Left lung (tissue), 4 donors: ENCODE measurements at regions not wholly inside any gene's neighbourhood (a gene's known extent, or its start where the extent isn't known, plus 50 kb on each side); places are given as distances from the start of the nearest gene placed in this dataset.

Source experiments
- ATAC-seq: fragments of 200-7000 bp; cut with Tn5 transposase; one replicate; pipeline ENCODE4 v1.9.1; 2020; ENCODE audit warnings: moderate library complexity
- DNase-seq, 4 donors: peaks; one replicate each; pipeline ENCODE4 v3.0.0-alpha.2; 2013 to 2020
- H3K27ac ChIP-seq, 2 donors: fragments of 200-600 bp; sonication (generic) in 1 of 2; one replicate each; pipeline versions ENCODE4 v1.5.0 to v1.8.0; 2020 to 2021
- H3K27me3 ChIP-seq, 2 donors: fragments of 200-600 bp; sonication (generic) in 1 of 2; one replicate each; pipeline versions ENCODE4 v1.5.0 to v1.8.0; 2020 to 2021
- H3K36me3 ChIP-seq, 2 donors: fragments of 200-600 bp; sonication (generic) in 1 of 2; one replicate each; pipeline versions ENCODE4 v1.5.0 to v1.8.0; 2020 to 2021
- H3K4me1 ChIP-seq, 2 donors: fragments of 200-600 bp; one replicate each; pipeline ENCODE4 v1.8.0; 2021
- H3K4me3 ChIP-seq, 2 donors: fragments of 200-600 bp; sonication (generic) in 1 of 2; one replicate each; pipeline versions ENCODE4 v1.5.0 to v1.8.0; 2020 to 2021; ENCODE audit warnings: mild to moderate bottlenecking in 1 of 2
- H3K9me3 ChIP-seq, 2 donors: fragments of 200-600 bp; sonication (generic) in 1 of 2; one replicate each; pipeline versions ENCODE4 v1.5.0 to v1.8.0; 2020 to 2021
- intact Hi-C, 2 donors: fragments of 100-400 bp; cut with DNase I; formaldehyde crosslinking; loops; one replicate each; pipeline versions ENCODE4 v1.11.2 to v1.14.2; 2022
- TF ChIP-seq, protein P1 (sequence below), 2 donors: fragments of 200-600 bp; sonication (generic) in 1 of 2; IDR thresholded peaks; one replicate each; pipeline versions ENCODE4 v1.5.0 to v1.8.0; 2021; ENCODE audit warnings: antibody characterized with exemption in 2 of 2
- donor health status: DM: no; HTN: yes; CAD: no.
- donor health status: DM: no; HTN: no; CAD: no.

- no peak overlapping the region for H3K4me3 ChIP-seq
- H3K27me3 ChIP-seq: no peaks in the 10 kb centered on the region
- H3K36me3 ChIP-seq: no peaks in the 10 kb centered on the region
- H3K27ac ChIP-seq: no peak overlapping the region
- TF ChIP-seq, protein P1, sequence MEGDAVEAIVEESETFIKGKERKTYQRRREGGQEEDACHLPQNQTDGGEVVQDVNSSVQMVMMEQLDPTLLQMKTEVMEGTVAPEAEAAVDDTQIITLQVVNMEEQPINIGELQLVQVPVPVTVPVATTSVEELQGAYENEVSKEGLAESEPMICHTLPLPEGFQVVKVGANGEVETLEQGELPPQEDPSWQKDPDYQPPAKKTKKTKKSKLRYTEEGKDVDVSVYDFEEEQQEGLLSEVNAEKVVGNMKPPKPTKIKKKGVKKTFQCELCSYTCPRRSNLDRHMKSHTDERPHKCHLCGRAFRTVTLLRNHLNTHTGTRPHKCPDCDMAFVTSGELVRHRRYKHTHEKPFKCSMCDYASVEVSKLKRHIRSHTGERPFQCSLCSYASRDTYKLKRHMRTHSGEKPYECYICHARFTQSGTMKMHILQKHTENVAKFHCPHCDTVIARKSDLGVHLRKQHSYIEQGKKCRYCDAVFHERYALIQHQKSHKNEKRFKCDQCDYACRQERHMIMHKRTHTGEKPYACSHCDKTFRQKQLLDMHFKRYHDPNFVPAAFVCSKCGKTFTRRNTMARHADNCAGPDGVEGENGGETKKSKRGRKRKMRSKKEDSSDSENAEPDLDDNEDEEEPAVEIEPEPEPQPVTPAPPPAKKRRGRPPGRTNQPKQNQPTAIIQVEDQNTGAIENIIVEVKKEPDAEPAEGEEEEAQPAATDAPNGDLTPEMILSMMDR (IDR thresholded peaks at IDR 0.05): no peak
- intact Hi-C loops: no loop called here
- no peaks in the 10 kb centered on the region for H3K4me1 ChIP-seq
- H3K9me3 ChIP-seq: no peaks in the 10 kb centered on the region
- no peak for ATAC-seq
- DNase-seq: no peak
Measured at GRCh38 chr14:40762177-40762576, 844.5 kb upstream of the LRFN5 start.

- no peak overlapping the region for H3K4me3 ChIP-seq
- intact Hi-C loops: no loop called here
- no peaks in the 10 kb centered on the region for H3K4me1 ChIP-seq
- no peaks in the 10 kb centered on the region for H3K36me3 ChIP-seq
- H3K27me3 ChIP-seq: no peaks in the 10 kb centered on the region
- H3K9me3 ChIP-seq: peaks cover 0 to 6% of the 10 kb centered on the region in 2 donors
- ATAC-seq (no peak), DNase-seq (no peak)
- H3K27ac ChIP-seq: no peak overlapping the region
- TF ChIP-seq, protein P1 (IDR thresholded peaks at IDR 0.05): no peak
Measured at GRCh38 chr14:40760704-40761103, 846.0 kb upstream of the LRFN5 start.

DNA sequence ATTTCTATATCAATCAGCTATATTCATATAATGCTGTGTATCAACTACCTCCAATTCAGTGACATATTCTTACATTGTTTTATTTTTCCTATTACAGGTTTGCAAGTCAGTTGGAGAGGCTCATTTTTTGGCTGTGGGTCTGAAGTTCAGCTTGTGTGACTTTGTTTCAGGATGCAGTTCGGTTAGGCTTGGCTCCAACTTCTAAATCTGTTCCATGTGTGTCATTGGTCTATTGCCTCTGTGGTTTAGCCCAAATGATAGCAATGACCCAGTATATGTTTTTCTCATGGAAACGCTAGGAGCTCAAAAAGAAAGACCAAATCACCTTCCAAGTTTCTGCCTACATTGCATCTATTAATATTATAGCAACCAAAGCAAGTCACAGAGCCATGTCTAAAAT, 848.6 kb upstream of the LRFN5 start:
- intact Hi-C loops: no loop called here
- ATAC-seq: no peak

DNA sequence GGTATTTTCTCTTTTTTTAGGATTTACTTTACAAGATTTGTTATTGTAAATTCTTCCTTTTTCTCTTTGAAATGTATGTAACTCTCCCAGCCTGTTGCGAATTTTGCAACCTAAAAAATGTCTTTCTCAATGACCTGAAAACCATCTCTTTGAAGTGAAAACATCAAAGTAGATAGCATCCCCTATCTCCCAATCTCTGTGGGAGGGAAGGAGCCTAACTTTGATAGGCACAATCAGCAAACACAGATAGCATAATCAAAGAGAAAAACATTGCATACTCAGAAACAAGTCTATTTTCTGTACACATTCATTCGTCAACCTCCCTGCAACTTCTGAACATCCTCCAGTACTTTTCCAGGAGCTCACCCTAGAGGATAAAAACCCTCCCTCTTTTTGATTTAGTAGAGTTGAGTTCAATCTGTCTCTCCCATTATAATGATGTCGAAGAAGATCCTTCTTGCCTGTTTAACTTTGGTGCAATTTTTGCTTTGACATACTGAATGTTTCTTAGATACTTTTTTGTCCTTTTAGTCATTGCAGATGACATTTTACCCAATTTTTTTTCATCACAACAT, 849.2 kb upstream of the LRFN5 start:
- H3K9me3 ChIP-seq: peaks cover 0 to 20% of the 10 kb centered on the region in 2 donors
- no peaks in the 10 kb centered on the region for H3K4me1 ChIP-seq
- TF ChIP-seq, protein P1 (IDR thresholded peaks at IDR 0.05): no peak
- ATAC-seq (no peak), DNase-seq (no peak)
- intact Hi-C loops: no loop called here
- H3K4me3 ChIP-seq: no peak overlapping the region
- H3K27ac ChIP-seq: no peak overlapping the region
- H3K36me3 ChIP-seq: no peaks in the 10 kb centered on the region
- no peaks in the 10 kb centered on the region for H3K27me3 ChIP-seq

More for the DNA sequence above, 848.6 kb upstream of the LRFN5 start:
- Histone ChIP-seq H3K4me1 (no peaks in the 10 kb centered on the region), H3K9me3 (peaks cover 0 to 20% of the 10 kb centered on the region in 2 donors), H3K4me3 (no peak overlapping the region), H3K27me3 (no peaks in the 10 kb centered on the region), H3K36me3 (no peaks in the 10 kb centered on the region), H3K27ac (no peak overlapping the region)
- TF ChIP-seq, protein P1 (IDR thresholded peaks at IDR 0.05): no peak
- no peak for DNase-seq

GRCh38 chr14:40733206-40733605, 873.5 kb upstream of the LRFN5 start:
- DNase-seq: no peak
- H3K9me3 ChIP-seq: peaks cover 0 to 31% of the 10 kb centered on the region in 2 donors
- no peak overlapping the region for H3K4me3 ChIP-seq
- no peaks in the 10 kb centered on the region for H3K4me1 ChIP-seq
- intact Hi-C loops: no loop called here
- no peaks in the 10 kb centered on the region for H3K27me3 ChIP-seq
- TF ChIP-seq, protein P1 (IDR thresholded peaks at IDR 0.05): no peak
- no peaks in the 10 kb centered on the region for H3K36me3 ChIP-seq
- no peak overlapping the region for H3K27ac ChIP-seq
- no peak for ATAC-seq
